ENCODE measurements at regions not wholly inside any gene's neighbourhood (a gene's known extent, or its start where the extent isn't known, plus 50 kb on each side); places are given as distances from the start of the nearest gene placed in this dataset.
A peak's percentile ranks its signal among the peaks of the same experiment; 100 is the strongest.
"Not testable (repeated sequence)": the region's sequence is repeated elsewhere in the genome, so short reads cannot be mapped to it uniquely, and the experiment has no call there.

DNA sequence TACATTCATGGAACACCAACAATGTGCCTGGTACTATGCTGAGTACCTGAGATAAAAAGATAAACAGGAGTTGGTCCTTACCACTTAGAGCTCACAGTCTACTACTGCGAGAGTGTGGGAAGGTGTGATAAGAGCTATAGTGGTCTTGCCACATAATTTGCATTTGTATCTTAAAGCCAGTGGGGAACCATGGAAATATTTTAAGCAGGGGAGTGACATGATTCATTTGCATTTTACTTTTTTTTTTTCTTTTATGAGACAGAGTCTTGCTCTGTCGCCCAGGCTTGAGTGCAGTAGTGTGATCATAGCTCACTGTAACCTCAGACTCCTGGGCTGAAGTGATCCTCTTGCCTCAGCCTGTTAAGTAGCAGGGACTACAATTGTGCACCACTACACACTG, 53.6 kb downstream of the SRGAP2 start:
- DNase-seq = not testable (repeated sequence)

DNA sequence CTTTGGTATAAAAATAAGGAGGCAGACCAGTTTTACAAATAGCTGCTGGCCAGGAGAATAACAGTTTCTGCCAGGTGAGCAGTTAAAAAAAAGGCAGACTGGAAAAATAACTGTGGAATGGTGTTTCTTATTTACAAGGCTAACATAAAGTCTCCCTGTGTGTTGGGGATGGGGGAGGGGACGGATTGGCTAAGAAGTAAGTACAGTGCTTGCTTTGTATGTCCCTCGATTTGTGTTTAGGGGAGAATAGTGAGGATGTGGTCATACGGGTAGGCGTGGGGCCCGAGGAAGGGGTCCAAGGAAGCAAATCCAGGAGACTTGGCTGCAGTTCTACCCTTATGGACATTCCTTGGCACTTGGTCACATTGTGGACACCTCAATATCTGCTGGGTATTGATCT, 58.1 kb downstream of the SRGAP2 start:
- DNase-seq = not testable (repeated sequence)

DNA sequence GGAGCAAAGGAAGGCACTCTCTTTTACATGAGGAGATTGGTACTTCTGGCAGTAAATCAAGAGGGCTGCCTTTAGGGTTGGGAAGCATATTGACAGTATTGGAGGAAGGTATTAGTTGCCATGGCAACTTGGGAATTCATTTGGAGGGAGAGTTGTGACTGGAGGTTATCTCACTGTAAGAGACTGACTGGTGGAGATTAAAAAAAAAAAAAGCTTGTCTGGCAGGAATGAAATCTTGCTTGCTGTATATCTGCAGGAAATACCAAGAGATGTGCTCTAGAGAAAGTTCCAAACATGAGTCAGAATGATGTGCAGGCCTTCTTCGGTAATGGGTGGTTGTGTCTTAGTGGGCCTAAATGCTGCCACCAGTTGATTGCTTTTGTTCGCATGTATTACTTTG, 59.1 kb downstream of the SRGAP2 start:
- DNase-seq = not testable (repeated sequence)

DNA sequence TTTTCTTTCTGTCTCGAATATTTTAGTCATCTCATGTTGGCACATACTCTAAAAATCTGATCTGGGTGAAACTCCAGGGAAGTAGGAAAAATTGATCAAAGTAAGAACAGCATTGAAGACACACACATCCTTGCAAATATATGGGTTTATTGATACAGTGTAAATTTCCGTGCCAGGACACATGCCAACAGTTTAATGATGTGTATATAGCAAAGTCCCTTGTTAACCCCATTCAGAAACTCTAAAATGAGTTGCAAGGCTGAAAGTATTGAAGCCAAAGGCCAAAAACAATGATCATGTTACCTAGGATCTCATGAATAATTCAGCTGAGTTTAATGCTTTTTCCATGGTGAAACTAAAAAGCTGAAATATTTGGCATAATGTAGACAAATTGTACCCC, 61.6 kb downstream of the SRGAP2 start:
- DNase-seq = not testable (repeated sequence)

DNA sequence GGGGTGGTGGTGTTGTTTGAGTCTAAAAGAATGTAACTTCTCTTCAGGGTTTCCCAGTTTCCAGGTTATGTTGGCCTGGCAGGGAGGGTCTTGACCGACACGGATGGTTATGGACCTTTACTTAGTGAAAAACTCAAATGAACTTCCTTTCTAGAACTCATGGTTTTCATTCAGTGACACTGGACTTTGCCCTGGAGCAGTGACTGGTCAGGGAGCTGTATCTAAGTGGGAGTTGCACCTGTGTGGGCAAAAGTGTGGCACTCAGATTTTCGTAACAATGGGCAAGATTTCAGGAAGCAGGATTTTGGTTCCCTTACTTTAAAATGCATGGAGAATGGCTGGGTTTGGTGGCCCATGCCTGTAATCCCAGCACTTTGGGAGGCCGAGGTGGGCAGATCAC, 67.8 kb downstream of the SRGAP2 start:
- DNase-seq = not testable (repeated sequence)

DNA sequence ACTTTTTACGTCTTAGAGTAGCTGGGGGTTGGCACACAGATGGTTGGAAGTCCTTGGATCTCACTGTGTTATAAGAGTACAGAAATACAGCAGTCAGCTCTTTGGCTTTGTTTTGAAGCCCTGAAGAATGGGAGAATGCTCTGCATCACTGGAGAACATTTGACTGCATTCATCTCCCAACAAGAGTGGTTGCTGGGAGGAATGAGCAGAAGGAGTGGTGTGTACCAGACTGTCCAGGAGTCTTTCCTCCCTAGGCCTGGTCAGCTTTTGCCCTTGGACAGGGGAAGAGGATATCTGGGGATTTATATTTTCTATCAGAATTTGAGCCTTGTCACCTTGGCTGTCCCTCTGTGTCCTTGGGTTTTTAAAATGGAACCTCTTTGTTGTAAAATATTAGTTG, 69.8 kb downstream of the SRGAP2 start:
- not testable (repeated sequence) for DNase-seq

DNA sequence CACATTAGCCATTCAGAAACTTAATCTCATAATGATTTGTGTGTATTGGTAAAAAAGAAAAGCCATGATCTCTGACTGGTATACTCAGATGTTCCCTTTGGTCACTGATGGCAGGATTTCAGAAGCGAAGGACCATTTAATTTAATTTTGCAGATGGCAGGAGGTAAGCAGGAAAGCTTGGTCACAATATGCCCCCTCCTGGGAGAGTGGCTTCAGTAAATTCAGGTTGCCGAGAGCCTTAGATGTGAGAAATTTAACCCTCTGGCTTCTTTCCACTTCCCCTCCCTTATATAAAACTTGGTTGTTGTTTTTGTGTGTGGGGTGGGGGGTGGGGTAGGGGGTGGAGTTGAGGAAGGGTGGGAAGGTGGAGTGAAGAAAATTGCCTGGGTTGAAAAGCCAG, 72.8 kb downstream of the SRGAP2 start:
- DNase-seq = not testable (repeated sequence)

DNA sequence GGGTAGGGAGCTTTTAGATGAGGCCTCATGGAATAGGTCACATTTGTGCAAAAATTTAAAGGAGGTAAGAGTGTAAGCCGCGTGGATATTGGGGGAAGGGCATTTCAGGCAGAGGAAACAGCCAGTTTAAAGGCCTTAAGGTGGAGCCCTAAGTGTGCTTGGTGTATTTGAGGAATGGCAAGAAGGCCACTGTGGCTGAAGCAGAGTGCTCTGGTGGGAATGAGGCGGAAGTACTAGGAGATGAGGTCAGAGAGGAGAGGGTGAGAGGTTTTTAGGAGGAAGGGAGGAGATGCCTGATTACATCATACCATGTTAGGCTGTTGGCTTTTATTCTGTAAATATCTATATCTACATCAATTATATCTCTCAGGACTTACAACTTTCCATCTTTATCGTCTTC, 75.3 kb downstream of the SRGAP2 start:
- not testable (repeated sequence) for DNase-seq

DNA sequence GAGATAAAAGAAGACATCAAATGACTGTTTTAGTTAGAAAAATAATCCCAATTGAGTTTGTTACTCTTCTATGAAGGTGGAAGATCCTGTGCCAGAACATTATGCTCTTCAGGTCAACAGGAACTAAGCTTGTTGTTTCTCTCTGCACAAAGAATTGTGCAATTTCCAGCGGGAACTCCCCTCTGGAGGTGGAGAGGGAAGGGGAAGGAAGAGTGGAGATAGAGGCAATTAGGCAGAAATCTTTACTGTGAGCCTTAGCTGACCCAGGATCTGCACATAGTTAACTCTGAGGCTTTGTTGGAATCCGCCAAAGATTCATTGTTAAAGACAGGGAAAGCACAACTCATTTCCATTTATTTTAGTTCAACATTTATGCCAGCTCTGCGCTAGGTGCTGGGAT, 77.3 kb downstream of the SRGAP2 start:
- DNase-seq = not testable (repeated sequence)

DNA sequence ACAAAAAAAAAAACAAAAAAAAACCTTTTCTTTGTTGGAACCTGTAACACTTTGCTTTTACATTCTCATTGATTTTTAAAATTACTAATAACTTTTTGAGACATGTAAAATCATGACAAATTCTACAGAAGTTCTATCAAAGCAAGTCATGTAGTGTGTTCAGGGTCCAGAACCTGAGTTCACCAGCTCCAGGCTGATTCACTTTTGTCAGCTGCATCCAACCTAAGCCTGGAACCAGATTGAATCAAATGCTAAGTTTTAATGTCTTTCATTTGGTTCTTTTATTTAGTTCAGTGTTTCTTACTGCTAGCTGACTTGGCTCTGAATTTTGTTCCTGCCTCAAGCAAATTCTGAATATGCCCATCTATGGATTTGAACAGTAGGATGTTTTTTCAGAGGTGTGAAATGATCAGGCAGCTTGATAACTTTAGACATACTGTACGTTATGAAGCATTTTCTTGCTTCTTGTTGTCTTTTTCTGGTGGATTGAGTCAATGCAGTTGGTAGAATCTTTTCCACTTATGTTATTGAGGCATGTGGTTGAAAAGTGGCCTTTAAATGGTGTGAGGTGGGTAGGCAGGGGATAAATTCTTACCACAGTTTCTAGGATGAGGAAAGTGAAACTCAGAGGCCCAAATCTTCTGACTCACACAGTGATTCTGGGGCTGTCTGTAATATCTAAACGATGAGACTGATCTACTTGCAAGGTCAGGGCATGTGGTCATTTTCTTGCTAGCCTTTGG, 78.7 kb downstream of the SRGAP2 start:
- DNase-seq = not testable (repeated sequence)

DNA sequence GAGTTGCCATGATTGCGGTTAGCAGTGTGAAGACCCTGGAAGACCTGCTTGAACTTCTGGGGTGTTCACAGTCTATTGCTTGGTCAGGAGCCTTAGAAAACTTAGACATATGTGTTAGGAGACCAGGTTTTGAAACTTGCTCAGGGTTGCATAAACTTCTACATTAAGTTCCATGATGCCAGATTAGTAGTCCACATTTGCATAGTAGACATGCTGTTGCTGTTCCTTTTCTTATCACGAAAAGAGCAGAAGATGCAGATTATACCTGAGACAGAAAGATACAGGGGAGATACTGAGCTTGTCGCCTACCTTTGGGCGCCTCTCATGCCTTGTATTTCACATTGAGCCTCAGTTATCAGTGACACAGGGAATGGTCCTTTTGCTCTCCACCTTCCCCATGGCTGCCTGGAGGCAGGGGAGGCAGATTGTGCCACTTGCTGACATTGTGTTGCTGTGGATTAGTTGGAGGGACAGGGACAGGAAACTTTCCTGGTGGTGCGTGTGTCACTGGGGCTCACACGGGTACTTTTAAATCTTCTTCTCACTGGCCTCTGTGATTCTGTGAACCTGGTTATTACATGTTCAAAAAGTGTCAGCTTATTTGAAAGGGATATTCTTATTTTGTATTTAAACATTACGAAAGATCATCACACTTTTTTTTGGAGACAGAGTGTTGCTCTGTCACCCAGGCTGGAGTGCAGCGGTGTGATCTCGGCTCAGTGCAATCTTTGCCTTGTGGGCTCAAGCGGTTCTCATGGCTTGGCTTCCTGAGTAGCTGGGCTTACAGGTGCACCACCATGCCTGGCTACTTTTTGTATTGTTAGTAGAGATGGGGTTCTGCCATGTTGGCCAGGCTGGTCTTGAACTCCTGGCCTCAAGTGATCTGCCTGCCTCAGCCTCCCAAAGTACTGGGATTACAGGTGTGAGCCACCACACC, 82.0 kb downstream of the SRGAP2 start:
- DNase-seq = not testable (repeated sequence)

DNA sequence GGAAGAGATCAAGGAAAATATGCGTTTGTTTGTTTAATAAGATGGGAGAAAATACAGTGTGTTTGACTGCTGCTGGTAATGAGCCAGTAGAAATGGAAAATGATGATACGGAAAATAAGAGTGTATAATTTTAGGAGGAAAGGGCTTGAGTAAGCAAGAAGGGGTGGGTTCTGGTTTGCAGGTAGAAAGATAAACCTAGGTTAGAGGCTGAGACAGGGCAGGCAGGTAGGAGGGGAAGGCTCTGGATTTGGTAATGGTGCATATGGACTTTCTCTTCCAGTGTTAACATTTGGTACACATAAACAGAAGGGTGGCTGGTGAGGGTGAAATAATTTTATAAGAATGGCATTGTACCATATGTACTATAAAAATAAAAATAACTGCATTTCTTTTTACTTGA, 84.4 kb downstream of the SRGAP2 start:
- DNase-seq = not testable (repeated sequence)

DNA sequence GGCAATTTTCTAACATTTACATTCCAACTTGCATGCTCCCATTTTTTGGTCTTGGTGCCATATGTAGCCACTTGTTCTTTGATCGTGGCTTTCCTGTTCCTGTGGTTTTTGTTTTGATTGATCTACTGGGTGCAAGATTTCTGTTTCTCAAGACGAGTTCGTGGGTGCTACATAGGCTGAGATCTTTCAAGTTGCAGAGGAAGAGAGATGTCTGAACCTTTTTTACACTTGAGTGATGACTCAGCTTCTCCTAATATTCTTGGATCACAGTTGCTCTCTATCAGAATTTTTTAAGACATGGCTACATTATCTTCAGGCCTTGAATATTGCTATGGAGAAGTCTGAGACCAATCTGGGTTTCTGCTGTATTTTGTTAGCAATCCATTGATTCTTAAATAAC, 85.1 kb downstream of the SRGAP2 start:
- DNase-seq = not testable (repeated sequence)

DNA sequence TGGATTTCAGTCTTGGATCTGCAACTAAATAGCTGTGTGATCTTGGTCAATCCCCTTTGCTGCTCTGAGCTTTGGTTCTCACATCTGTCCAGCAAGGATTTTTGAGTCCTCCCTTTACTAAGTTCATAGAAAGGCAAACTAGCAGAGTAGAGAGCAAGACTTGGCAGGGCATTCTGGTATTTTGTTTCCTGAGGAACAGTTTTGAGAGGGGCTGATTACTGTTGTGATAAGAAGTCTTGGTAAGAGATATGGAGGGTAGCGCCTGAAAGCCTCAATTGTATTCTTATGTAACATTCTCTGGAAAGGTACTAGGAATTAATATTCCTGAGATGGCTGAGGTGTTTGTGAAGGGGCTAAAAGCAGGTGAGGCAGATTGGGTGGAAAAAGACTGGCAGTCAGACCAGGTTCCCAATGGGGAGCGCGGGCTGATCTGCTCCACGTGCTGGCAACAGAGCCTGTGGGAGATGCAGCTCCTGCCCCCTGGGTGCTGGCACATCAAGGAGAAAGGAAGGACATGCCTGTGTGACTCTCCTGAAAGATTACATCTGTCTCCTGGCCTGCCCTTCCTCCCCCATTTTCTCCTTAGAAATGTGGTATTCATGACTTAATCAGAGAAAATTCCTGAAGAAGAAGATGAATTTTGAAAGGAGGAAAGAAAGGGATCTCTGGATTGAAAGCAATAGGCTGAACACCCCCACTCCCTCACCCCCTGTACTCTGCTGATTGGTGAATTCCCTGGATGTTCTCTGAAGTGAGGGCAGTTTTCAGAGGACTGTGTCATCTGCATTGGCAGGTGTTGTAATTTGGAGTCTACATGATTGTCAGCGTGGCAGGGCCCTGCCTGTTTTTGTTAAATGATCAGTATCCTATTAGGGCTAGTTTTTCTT, 94.0 kb downstream of the SRGAP2 start:
- not testable (repeated sequence) for DNase-seq

DNA sequence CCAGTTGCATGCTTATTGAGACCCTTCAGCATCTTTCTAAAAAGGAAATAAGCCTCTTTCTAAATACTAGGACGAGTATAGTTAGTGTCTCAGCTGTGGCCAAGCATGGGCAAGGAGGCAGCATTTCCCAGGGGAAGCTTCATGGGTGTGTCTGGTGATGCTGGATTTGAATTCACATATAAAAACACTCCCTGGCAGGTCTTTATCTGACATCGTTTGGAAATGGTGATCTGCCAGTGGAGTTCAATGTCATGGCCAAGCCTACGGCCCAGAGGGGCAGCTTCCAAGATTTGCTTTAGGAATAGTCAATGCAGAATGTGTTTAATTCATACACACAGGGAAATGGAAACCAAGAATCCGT, 94.7 kb downstream of the SRGAP2 start:
- DNase-seq = not testable (repeated sequence)

DNA sequence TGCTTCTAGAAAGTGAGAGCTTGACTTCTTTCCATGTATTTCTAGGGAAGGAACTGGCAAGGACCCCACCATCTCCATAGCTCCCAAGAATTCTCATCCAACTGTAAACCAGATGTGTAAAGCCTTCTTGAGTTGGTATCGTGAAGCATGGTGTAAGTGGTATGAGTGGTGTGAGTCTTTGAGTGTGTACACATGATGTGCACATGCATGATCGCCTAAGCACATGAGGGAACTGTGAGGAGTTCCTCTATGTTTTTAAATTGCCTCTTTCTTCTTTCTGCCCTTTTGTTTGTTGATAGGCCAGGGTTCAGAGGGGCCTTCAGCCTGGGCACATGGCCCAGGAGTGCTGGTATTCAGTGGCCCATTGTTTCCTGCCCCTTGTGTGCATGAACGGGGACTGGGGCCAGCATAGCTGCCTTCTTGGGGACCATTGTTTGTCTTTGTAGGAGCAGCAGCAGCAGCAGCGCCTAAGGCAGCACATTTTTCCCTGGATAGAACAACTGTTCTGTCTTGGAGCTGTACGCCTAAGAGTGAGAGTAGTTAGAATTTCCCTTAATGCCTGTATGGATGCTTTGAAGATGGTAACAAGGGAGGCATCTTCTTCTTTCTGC, 95.9 kb downstream of the SRGAP2 start:
- DNase-seq = not testable (repeated sequence)

DNA sequence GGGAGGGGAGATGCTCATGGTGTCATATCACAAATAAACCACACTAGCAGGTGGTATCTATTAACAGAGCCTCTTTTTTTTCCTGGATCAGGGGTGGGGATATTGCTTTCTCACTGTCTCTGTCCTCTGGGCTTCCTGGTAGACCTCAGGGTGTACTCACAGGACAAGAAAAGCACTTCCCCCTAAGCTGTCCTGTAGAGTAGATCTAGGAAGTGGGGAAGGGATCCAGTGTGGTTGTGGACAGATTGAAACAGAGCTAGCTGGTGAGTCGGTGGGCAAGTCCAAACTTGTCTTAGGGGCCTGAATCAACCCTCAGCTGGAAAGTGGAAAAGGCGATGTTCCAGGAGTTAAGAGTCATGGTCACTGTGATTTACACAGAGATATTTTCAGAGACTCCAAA, 96.6 kb downstream of the SRGAP2 start:
- DNase-seq = not testable (repeated sequence)

DNA sequence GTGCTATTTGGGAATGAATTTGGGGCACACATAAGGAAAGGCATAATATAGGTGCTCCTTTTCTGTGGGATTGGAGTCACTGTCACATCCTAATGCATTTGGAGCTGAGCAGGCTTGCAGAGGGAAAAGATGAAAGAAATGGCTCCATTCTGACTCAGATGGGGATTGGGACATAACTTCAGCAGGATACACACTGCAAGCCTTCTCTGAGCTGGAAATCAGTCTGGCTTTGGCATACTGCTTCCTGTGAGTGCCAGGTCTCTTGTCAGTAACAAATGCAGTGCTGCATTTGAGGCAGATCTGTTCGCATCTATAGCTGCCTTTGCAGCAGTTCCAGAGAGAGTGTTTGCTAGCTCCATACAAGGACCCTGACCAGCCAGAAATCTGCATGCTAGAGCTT, 98.7 kb downstream of the SRGAP2 start:
- peak; percentile 30 for DNase-seq

DNA sequence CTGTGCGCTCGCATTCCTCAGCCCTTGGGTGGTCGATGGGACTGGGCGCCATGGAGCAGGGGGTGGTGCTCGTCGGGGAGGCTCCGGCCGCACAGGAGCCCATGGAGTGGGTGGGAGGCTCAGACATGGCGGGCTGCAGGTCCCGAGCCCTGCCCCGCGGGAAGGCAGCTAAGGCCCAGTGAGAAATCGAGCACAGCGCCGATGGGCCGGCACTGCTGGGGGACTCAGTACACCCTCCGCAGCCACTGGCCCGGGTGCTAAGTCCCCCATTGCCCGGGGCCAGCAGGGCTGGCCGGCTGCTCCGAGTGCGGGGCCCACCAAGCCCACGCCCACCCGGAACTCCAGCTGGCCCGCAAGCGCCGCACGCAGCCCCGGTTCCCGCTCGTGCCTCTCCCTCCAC, 104.1 kb downstream of the SRGAP2 start:
- not testable (repeated sequence) for DNase-seq

DNA sequence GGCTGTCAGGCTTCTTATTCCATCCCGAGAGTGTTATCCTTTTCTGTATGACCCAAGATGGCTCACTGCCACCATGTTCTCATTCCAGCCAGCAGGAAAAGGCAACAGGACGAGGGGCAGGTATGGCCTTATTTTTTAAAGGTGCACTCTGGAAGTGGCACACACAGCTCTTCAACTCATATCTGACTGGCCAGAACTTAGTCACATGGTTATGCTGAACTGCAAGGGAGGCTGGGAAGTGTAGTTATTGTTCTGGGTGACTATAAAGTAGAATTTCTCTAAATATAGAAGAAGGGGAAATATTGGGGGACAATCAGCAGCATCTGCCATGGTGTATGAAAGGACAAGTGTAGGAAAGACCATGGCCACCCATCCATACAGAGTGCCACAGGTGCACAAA, 107.6 kb downstream of the SRGAP2 start:
- not testable (repeated sequence) for DNase-seq

DNA sequence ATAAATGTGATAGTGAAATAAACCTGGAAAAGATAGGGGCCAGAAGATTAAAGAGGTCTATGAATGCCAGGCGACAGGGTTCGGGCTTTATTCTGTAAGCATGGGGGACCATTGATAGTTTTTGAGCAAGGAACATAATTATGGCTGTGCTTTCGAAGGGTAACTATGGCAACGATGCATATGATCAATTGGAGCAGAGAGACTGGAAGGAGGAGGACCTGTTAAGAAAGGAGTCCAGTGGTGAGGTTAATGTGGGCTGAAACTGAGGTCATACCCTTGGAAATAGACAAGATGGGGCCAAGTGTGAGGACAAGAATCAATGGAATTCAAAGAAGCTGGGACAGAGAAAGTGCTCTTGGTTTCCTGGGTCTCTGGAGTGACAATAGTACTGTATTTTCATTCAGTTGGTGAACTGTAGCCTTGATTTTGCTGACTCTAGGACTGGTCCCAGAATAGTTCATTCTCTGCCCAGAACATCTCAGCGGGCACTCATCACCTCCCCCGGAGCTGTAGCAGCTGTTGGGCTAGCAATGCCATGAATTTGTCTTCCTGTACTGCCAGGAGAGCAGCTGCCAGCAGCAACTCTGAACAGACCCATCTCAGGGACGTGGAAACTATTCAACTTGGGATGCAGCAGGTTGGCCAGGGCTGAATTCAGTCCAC, 108.4 kb downstream of the SRGAP2 start:
- DNase-seq = not testable (repeated sequence)

DNA sequence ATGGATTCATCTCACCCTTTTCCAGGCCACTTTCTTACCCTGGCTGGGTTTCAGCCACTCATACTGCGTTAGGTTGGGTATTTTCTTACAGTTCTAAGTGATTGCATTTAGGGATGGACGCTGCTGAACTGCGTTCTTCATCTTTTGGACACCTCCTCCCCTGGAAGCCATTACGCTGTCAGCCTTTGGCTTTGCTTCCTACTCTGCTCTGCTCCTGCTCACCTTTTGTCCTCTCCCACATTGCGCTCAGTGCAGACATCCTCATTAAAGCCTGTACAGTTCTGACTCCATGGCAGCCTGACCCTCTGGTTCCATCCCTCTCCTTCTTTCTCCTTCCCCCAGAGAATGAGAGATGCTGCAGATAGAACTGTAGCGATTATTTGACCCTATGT, 108.9 kb downstream of the SRGAP2 start:
- not testable (repeated sequence) for DNase-seq

Data from HCEC 1CT (cell line).